ENCODE measurements at regions not wholly inside any gene's neighbourhood (a gene's known extent, or its start where the extent isn't known, plus 50 kb on each side); places are given as distances from the start of the nearest gene placed in this dataset.

- no peak for DNase-seq (ENCODE audit: extremely low read depth, low read depth)
- no peak for TF ChIP-seq CTCF (IDR thresholded peaks at IDR 0.05; ENCODE audit: low read depth, low read length)
Measured at GRCh38 chr5:66426259-66427138, 169.7 kb upstream of the MAST4 start.

GRCh38 chr5:66427139-66427442 is 169.1 kb upstream of the MAST4 start:
- DNase-seq (ENCODE audit: extremely low read depth, low read depth), result no peak
- no peak for TF ChIP-seq CTCF (IDR thresholded peaks at IDR 0.05; ENCODE audit: low read depth, low read length)

- no peak for DNase-seq (ENCODE audit: extremely low read depth, low read depth)
- no peak for TF ChIP-seq CTCF (IDR thresholded peaks at IDR 0.05; ENCODE audit: low read depth, low read length)
Measured at GRCh38 chr5:66436721-66437120, 159.5 kb upstream of the MAST4 start.

- no peak for TF ChIP-seq CTCF (IDR thresholded peaks at IDR 0.05; ENCODE audit: low read depth, low read length)
- no peak for DNase-seq (ENCODE audit: extremely low read depth, low read depth)
Measured at GRCh38 chr5:66438087-66438486, 158.1 kb upstream of the MAST4 start.

GRCh38 chr5:66438696-66439095 is 157.5 kb upstream of the MAST4 start:
- TF ChIP-seq CTCF (IDR thresholded peaks at IDR 0.05; ENCODE audit: low read depth, low read length), result no peak
- DNase-seq (ENCODE audit: extremely low read depth, low read depth), result no peak

GRCh38 chr5:66440202-66440680 is 156.0 kb upstream of the MAST4 start:
- DNase-seq (ENCODE audit: extremely low read depth, low read depth), result no peak

More at GRCh38 chr5:66440202-66440680, 156.0 kb upstream of the MAST4 start:
- no peak for TF ChIP-seq CTCF (IDR thresholded peaks at IDR 0.05; ENCODE audit: low read depth, low read length)

All from AG09319 (cell line).